ENCODE measurements at regions not wholly inside any gene's neighbourhood (a gene's known extent, or its start where the extent isn't known, plus 50 kb on each side); places are given as distances from the start of the nearest gene placed in this dataset.

- no peak for TF ChIP-seq SIN3A (IDR thresholded peaks at IDR 0.05; ENCODE audit: borderline replicate concordance, insufficient read depth, low read length)
- no peak for TF ChIP-seq POLR2AphosphoS5 (IDR thresholded peaks at IDR 0.05; ENCODE audit: low read depth, low read length)
Measured at GRCh38 chr6:164838068-164838615, 471.3 kb downstream of the C6orf118 start.
